KBM-7 (cell line): ENCODE measurements at regions not wholly inside any gene's neighbourhood (a gene's known extent, or its start where the extent isn't known, plus 50 kb on each side); places are given as distances from the start of the nearest gene placed in this dataset.
A peak's percentile ranks its signal among the peaks of the same experiment; 100 is the strongest.

Experiments
- DNase-seq: peaks from one replicate; pipeline ENCODE4 v3.0.0-alpha.2; 2015
- in situ Hi-C: fragments of 300-500 bp; cut with MboI; formaldehyde crosslinking; loops from 2 replicates; pipeline ENCODE4 v1.14.3; 2020; ENCODE audit warnings: low sequenced_read_pairs, low pct_unique_long_range_greater_than_20kb, mixed read lengths

DNA sequence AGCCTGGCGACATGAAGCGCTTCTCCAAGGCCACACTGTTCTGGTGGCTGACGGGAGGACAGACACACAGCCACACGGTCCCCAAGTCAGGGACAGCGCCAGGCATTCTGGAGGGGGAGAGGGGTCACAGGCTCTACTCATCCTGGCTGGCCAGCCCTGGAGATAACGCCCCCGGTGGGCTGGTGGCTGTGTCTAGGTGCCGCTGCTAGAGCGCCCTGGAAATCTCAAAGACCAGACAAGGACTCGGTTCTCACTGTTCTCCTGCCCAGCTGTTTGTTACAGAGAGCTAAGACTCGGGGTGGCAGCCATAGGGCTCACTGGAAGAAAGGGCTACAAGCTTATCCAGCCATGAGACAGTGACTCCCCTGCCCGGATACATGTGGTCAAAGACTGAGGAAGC lies 72.0 kb downstream of the KCNF1 start:
- in situ Hi-C loops, result no loop called here
- no peak for DNase-seq

DNA sequence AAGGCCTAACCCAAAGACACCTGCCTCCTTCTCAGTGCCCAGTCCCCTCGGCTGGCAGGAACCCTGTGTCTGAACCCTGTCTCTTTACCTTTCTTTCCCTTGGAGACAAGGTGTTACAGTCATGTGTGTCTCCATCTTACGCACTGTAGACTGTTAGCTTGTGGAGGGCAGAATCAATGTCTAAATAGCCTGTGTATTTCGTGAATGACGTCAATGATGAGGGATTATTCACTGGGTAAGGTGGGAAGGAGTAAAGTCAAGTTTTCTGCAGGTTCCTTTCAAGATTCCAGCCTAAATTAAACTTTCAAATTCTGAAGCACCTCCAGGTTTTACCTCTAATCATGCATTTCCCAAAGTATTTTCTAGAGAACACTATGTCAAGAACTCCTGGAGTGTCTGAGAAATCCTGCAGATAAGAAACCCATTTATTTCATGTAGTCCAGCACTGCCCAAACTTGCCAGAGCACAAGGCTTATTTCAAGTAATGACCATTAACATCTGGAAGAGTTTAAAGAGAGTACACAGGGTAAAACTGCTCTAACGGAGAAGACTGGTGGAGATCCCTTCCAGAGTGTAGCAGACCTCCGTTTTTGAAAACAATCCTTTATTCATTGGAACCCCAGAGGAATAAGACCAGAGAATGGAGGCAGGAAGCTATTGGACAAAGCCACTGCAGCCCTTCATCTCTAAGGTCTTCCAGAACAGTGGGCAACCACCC lies 72.8 kb downstream of the KCNF1 start:
- in situ Hi-C loops, result no loop called here
- no peak for DNase-seq

DNA sequence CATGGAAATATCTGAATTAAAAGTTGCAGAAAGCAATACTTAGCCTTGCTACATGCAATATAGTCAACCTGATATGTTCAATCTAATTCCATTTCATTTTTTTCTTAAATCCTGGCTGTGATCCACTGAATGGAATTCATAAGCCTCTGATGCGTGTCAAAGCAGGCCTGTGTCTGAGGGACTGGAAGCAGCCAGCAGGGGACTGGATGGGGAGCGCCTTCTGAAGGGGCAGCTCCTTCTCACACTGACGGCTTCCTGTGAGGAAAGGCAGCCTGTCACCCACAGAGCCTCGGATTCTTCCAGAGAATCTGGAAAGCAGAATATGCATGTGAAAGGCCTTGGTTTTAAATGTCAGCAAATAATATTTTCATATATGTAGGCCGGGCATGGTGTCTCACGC lies 73.5 kb downstream of the KCNF1 start:
- in situ Hi-C loops, result no loop called here

DNA sequence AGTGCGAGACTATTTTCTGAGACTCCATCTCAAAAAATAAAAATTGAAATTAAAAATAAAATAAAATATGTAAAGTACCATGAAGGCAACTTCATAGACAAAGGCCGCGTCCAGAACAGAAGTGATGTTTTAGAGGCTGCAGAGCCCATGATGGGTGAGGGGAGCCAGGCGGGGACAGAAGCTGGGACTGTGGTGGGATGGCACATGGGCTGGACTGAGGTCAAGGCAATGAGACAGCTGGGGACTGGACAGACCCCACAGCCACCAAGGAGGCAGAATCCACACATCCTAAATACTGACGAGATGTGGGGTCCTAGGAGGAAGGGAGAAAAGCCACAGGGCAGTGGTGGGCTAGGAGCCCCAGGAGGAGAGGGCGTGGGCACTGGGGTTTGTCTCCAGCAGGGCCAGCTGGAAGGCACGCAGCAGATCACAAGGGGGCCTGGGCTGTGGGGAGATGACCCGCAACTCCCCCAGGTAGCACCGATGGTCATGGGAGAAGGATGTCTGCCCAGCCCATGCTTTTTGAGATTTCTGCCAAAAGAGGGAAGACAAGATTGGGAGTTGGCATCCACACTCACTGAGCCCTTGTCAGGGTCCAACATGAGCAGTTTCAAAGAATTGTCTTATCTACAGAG lies 74.3 kb downstream of the KCNF1 start:
- DNase-seq, result no peak
- in situ Hi-C loops, result no loop called here

More for the DNA sequence above, 73.5 kb downstream of the KCNF1 start:
- DNase-seq, result no peak

DNA sequence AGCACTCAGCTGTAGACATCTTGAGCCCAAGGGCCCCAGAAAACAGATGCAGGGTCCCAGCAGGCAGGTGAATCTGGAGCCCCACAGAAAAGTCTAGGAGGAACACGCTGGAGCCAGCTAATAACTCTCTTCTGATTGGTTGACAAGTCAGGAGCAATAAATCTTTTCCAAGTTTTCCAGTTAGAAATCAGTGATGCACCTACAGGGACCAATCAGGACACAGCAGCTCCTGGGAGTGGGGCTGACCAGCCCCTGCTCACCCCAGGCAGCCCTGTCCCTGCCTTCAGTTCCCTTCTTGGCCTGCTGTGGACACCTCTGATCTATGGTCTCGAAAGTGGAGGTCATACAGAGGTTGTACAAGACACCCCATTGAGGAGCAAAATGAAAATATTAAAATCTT lies 75.7 kb downstream of the KCNF1 start:
- DNase-seq, result no peak
- in situ Hi-C loops, result no loop called here

DNA sequence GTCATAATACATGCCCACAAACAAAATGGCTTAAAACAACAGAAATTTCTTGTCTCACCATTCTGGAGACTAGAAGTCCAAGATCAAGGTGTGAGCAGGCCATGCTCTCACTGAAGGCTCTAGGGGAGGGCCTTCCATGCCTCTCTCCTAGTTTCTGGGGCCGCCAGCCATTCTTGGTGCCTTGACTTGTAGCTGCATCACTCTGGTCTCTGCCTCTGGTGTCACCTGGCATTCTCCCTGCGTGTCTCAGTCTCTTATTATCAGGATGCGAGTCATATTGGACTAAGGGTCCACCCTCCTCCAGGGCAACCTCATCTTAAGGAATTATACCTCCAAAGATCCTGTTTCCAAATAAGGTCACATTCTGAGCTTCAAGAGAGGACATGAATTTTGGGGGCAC lies 76.1 kb downstream of the KCNF1 start:
- DNase-seq, result no peak
- in situ Hi-C loops, result no loop called here

DNA sequence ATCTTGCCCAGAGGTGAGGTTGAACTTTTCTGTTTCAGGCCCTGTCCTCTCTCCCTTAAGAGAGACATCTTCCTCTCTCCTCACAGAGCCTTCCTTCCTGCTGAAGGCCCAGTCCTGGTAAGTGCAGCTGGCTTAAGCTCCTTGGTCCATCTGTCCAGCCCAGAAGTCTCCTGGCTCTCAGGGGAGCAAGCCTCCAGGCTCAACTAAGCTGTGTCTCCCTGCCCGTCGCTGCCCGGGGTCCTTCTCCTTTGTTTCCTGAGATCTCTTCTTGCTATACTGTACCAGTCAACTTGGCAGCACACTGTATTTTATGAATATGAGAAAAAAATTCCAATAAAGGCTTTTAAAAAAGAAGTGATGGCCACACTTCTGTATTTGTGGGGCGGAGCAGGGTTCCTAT lies 77.4 kb downstream of the KCNF1 start:
- in situ Hi-C loops, result no loop called here

DNA sequence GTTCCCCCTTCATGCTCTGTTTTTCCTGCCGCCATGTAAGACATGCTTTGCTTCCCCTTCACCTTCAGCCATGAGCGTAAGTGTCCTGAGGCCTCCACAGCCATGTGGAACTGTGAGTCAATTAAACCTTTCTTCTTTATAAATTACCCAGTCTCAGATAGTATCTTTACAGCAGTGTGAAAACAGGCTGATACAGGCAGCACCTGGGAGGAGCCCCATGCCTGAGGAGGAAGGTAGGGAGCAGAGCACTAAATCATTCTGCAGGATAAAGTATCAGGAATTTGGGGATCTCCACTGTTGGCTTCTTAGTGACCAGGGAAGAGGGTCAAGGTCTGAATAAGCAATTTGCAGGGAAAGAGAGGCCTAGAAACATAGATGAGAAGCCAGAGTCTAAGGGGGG lies 78.0 kb downstream of the KCNF1 start:
- DNase-seq, result no peak
- in situ Hi-C loops, result no loop called here

More for the DNA sequence above, 77.4 kb downstream of the KCNF1 start:
- no peak for DNase-seq

DNA sequence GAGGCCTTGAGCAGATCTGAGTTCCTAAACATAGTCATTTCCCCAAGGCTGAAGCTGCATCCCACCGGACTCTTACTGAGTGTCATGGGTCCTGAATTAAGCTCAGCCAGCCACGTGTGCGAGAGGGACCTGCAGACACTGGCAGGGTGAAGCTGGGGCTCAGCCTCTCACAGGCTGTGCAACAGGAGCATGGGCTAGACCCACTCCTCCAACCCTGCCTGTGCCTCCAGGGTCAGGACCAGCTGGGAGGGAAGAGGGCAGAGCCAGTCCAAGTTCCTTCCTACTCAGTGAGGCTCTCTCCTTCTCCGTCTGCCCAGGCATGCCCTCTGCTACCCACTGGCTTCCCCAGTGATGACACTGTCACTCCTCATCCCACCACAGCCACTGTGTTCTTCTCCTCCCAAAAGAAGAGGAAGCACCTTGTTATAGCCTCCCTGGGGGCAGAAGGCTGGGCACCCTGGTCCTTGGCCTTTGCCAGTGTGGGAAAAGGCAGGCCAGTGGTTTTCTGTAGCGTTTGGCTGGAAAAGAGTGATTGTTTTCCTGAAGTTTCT lies 78.9 kb downstream of the KCNF1 start:
- DNase-seq, result peak; percentile 1
- in situ Hi-C loops, result no loop called here

DNA sequence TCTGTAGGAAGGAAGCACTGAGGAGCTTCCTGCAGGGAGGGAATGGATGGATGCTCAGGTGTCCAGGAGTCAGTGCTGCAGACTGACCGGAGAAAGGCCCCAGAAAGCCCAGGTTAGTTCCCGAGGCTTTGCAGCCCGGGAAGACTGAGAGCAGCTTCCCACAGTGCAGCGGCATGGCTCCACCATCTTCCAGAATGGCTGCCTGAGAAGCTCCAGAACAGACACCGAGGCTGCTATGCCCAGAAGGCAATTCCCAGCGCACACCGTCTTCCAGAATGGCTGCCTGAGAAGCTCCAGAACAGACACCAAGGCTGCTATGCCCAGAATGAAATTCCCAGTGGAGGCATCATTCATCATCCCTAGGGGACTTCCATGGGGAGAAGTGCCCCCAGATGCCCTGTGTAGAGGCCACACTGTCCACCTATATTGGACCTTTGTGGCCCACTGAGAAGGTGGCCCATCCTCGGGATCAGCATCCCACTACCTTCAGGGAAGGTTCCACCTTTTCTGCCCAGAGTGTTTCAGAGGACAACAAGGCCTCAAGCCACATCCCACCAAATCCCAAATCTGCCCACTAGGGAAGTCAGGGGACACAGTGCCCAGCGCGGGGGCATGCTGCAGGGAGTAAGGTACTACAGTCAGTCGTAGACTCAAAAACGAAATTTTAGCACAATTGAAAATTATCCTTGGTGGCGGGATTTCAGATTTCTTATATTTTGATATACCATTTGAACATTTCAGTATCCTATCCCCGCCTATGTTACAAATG lies 80.5 kb downstream of the KCNF1 start:
- no peak for DNase-seq
- in situ Hi-C loops, result no loop called here

DNA sequence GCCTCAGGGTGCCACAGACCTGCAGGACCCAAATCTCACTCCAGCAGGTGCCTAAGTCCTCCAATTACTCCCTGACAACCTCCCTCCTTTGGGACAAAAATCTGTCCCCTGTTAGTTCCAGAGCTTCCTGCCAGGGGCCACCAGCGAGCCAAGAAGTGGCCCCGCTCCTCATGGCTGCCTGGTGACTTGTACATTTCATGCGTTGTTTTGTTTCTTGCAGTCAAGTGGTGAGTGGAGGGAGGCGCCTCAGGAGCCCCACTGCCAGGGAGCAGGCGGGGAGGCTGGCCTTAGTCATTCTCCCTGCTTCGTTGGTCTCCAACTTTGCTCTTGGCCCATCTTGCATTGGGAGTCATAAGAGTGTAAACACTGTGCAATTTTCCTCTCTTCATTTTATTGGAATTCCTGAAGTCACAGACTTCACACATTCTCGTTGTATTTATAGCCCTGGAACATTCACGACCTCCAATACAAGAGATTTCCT lies 81.3 kb downstream of the KCNF1 start:
- in situ Hi-C loops, result no loop called here
- DNase-seq, result no peak

DNA sequence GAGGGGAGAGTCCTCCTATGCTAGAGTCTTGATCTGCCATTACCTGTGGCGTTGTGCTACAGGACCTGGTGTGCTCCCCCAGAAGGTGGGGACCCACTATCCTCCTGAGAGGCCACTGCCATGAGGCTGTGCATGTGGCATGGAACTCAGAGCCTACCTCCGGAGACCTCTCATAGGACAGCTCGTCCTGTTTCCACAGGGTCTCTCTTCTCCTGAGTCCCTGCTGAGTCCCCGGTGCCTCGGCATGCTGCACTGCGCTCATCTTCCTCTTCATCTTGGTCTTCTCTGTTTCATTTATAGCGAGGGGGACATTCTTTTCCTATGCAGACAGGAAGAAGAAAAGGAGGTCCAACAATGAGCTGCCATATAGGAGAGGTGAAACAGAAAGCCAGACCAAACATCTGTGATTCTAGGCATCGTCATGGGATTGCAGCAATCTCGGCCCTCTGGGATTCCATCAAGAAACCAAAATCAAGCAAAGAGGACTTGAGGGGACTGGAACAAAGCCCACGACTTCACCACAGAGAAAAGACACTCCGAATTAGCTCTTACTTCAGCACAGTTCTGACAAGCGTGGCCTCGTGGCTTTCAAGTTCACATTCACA lies 83.7 kb downstream of the KCNF1 start:
- in situ Hi-C loops, result no loop called here
- no peak for DNase-seq

DNA sequence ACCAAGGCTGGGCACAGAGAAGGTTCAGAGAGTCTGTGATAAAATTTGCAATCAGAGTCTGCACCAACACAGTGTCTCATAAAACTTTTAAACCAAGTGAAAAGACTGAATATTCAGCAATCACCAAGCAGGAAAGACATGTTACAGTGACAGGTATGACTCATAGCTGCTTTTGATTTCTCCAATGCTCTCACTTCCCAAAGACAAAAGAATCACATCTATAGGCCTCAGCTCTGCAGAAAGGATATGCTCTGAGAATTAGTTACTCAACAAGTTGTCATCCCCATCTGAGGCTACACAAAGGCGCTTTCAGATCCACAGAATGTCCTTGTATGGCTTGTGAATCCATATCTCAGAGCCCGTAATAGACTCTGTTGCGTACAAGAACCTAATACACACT lies 92.5 kb downstream of the KCNF1 start:
- in situ Hi-C loops, result no loop called here
- DNase-seq, result no peak

DNA sequence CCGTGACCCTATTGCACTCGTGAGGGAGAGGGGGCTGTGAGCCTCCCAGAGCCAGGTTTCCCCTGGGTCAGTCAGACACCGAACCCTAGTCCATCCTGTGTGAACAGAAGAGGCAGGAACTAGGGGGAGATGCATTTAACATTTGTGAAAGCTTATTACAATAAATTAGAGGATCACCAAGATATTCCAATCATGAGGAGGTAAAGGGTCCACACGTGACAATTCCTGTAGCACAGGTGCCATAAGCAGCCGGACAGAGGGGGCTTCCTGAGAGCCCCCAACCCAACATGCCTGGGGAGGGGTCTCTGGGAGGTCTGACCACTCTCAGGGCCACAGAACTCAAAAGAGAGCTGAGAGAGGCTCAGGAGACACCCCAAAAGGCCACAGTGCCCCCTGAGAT lies 93.3 kb downstream of the KCNF1 start:
- in situ Hi-C loops, result no loop called here

DNA sequence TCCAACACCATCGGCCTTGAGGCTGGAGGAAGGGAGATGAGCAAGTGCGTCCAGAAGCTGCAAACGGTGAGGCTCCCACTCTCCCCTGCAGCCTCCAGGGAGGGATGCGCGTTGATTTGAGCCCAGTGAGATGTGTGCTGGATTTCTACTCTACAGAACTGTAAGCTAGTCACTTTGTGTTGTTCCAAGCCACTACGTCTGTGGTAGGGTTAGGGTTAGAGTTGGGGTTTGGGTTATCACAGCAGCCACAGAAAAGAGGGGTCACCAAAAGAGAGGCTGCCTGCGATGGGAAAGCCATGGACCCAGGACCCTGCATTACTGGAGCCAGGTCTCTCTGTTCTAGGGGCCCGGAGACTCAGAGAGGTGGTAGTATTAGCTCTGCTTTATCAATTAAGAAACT lies 94.5 kb downstream of the KCNF1 start:
- DNase-seq, result no peak
- in situ Hi-C loops, result no loop called here

More for the DNA sequence above, 93.3 kb downstream of the KCNF1 start:
- DNase-seq, result no peak

DNA sequence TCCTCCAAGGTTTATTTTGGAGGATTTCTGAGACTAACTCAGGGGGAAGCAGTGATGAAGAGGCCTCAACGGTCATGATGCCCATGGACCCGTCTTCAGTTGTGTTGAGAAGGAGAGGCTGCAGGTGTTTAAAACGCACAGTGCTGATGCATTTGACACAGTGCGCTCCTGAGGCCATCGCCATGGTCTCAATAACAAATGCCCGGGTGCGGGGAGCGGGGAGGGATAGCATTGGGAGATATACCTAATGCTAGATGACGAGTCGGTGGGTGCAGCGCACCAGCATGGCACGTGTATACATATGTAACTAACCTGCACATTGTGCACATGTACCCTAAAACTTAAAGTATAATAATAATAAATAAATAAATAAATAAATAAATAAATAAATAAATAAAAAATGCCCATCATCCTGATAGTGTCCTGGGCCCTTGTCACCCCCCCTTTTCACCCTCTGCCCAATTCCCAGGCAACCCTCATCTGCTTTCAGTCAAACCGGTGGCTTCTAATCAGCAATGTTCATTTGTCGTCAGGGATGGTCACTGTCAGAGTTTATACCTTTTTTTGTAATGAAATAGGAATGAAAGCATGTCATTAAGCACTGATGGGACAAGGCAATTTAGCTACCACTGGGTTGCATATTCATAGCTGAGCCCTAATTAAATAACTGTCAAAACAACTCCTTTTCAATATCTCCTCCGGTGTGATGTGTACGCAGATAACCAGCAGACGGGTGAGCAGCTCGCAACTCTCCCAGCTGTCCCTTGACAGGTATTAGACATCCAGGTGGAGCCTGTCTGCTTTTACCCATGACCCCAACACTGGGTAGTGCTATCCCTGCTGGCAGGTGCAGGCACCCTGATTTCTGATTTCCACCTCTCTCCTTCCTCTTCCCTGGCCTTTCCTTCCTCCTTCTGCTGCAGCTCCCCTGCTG lies 95.9 kb downstream of the KCNF1 start:
- in situ Hi-C loops, result no loop called here
- no peak for DNase-seq

DNA sequence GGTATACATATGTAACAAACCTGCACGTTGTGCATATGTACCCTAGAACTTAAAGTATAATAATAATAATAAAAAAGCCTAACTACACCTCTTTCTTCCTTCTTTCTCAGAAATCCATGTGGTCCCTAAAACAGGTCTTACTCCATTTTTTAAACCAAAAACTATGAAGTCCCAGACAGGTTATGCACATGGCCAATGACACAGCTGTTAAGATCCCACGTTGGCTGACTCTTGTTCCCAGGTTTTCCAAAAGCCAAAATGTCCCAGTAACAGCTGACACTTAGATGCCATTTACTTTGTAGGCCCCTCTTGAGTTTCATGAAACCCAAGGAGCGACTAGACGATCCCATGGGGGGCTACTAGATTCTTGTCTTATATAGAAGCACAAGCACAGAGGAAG lies 97.0 kb downstream of the KCNF1 start:
- DNase-seq, result no peak
- in situ Hi-C loops, result no loop called here

DNA sequence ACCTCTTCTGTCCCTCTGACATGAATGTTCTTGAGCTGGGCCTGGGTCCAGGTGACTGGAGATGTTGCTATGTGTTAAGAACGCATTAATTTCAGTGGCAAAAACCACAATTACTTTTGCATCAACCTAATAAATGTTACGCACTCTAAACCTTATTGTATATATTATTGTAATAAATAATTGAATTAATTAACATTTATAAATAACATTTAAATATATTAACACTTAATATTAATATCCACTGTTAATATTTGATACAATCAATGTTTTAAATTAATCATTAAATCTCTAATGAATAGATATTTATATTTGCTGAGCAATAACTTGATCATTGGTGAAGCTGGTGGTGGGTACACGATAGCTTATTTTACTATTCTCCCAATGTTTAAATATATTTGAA lies 97.4 kb downstream of the KCNF1 start:
- no peak for DNase-seq
- in situ Hi-C loops, result no loop called here

DNA sequence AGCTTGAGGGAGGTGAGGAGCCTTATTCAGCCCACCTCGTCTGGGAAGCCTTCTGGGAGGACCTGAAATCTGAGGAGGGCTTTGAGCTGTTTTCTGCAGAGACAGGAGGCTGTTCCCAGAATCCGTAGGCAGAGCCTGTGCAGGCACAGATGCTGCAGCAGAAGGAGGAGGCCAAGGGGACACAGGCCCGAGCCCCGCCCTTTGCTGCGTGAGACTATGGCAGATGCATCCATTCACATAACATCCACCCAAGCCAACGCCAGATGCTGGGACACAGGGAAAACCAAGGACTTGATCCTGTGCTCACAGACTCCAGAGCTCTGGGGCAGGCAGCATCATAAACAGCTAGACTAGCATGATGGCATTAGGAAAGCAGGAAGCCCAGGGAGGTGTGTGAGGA lies 98.2 kb downstream of the KCNF1 start:
- no peak for DNase-seq
- in situ Hi-C loops, result no loop called here
